Kidney (tissue), 13 donors: ENCODE measurements at regions not wholly inside any gene's neighbourhood (a gene's known extent, or its start where the extent isn't known, plus 50 kb on each side); places are given as distances from the start of the nearest gene placed in this dataset.

Source experiments
- DNase-seq, 5 donors: peaks; one replicate each; pipeline ENCODE4 v3.0.0-alpha.2; 2013 to 2020
- FAIRE-seq: peaks from 2 replicates; lab custom pipeline; 2012; peaks lifted over from hg19 to GRCh38; lab: Jason Lieb, UNC
- H3K27ac ChIP-seq, 2 donors: one replicate each; pipeline ENCODE4 v1.7.0; 2013; ENCODE audit warnings: low read depth in 2 of 2, low read length in 2 of 2, inconsistent platforms in 1 of 2
- H3K27me3 ChIP-seq: one replicate; pipeline ENCODE4 v1.7.1; 2013; ENCODE audit warnings: low read length, inconsistent platforms; ENCODE audit not compliant: control insufficient read depth, insufficient read depth
- H3K36me3 ChIP-seq, 3 donors: one replicate each; pipeline versions ENCODE4 v1.7.0 to v1.7.1; 2013; ENCODE audit warnings: low read length in 3 of 3, control low read depth in 1 of 3, inconsistent platforms in 1 of 3; ENCODE audit not compliant: insufficient read depth in 3 of 3, control insufficient read depth in 2 of 3
- H3K4me1 ChIP-seq, 3 donors: one replicate each; pipeline versions ENCODE4 v1.7.0 to v1.7.1; 2013; ENCODE audit warnings: low read length in 3 of 3, inconsistent platforms in 1 of 3, low read depth in 1 of 3; ENCODE audit not compliant: control insufficient read depth in 2 of 3, insufficient read depth in 2 of 3
- H3K4me3 ChIP-seq, 3 donors: one replicate each; pipeline versions ENCODE4 v1.7.0 to v1.8.1; 2013; ENCODE audit warnings: low read length in 3 of 3, control low read depth in 1 of 3, inconsistent platforms in 1 of 3
- H3K9ac ChIP-seq, 3 donors: one replicate each; pipeline versions ENCODE4 v1.7.0 to v1.7.1; 2013; ENCODE audit warnings: low read length in 3 of 3, control low read depth in 1 of 3, inconsistent platforms in 1 of 3
- H3K9me3 ChIP-seq, 3 donors: one replicate each; pipeline versions ENCODE4 v1.7.0 to v1.7.1; 2013; ENCODE audit warnings: low read length in 3 of 3, control low read depth in 1 of 3, inconsistent platforms in 1 of 3; ENCODE audit not compliant: control insufficient read depth in 2 of 3, insufficient read depth in 1 of 3
- intact Hi-C: fragments of 100-400 bp; cut with DNase I; formaldehyde crosslinking; loops from one replicate; pipeline ENCODE4 v1.11.1; 2022
- TF ChIP-seq, protein P1 (sequence below): IDR thresholded peaks from 3 replicates; pipeline ENCODE4 v1.5.1; 2012; ENCODE audit warnings: mild to moderate bottlenecking, moderate library complexity, borderline replicate concordance; ENCODE audit not compliant: insufficient read depth; ENCODE audit errors: extremely low read depth
- donor health status: control.
- donor health status: control.
- donor health status: control.
- donor health status: control.
- donor health status: control.
- donor health status: DM: yes; HTN: yes; CAD: no.
- donor health status: Normal renal cell carcinoma (clear cell type).

DNA sequence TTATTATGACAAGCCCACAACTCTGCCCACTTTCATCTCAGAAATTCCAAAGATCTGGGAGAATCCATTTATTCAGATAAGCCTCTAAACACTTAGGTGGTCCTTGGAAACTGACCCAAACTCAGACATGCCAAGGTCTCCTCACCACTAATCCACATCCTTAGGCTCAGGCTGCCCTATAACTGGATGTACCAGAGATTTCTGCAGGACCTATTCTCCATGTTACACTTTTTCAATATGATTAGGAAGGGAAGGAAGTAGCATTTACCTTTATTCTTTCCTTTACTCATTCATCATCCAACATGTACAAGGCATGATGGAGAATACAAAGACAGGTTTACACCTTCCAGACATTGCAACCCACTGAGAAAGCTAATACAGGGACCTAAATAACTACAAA lies 145.9 kb upstream of the BMP4 start:
- Histone ChIP-seq H3K4me1 (peaks cover 0 to 2% (median 0%) of the 10 kb centered on the region in 3 donors), H3K9me3 (no peaks in the 10 kb centered on the region), H3K9ac (no peak overlapping the region), H3K36me3 (no peaks in the 10 kb centered on the region), H3K4me3 (no peak overlapping the region), H3K27me3 (no peaks in the 10 kb centered on the region), H3K27ac (no peak overlapping the region)
- FAIRE-seq (no peak), DNase-seq (no peak)
- TF ChIP-seq, protein P1, sequence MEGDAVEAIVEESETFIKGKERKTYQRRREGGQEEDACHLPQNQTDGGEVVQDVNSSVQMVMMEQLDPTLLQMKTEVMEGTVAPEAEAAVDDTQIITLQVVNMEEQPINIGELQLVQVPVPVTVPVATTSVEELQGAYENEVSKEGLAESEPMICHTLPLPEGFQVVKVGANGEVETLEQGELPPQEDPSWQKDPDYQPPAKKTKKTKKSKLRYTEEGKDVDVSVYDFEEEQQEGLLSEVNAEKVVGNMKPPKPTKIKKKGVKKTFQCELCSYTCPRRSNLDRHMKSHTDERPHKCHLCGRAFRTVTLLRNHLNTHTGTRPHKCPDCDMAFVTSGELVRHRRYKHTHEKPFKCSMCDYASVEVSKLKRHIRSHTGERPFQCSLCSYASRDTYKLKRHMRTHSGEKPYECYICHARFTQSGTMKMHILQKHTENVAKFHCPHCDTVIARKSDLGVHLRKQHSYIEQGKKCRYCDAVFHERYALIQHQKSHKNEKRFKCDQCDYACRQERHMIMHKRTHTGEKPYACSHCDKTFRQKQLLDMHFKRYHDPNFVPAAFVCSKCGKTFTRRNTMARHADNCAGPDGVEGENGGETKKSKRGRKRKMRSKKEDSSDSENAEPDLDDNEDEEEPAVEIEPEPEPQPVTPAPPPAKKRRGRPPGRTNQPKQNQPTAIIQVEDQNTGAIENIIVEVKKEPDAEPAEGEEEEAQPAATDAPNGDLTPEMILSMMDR, result no peak
- intact Hi-C loops, result no loop called here

DNA sequence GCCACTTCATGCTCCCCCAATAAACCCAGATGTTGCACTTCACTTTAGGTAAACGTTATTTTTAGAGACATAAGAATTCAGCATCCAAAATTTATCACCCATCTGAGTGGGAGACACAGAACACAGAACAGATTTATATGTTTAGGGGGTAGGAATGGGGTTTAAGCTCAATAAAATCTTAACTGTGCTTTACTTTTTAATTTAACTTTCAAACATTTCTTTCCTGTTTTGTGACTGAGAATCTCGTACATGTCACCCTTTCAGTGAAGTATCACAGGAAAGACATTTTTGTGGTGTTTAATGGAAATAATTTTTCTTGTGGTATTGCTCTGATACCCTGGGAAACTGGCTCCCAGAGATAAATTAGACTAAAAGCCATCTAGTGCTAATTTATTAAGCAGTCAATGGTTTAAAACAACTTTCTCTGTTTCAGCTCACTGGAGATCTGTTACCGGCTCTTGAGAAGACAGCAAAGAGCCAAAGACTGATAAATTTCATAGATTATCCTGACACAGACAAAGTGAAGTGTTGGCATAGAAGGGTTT lies 148.0 kb upstream of the BMP4 start:
- Histone ChIP-seq H3K9ac (no peak overlapping the region), H3K9me3 (no peaks in the 10 kb centered on the region), H3K36me3 (no peaks in the 10 kb centered on the region), H3K27me3 (no peaks in the 10 kb centered on the region), H3K4me3 (no peak overlapping the region), H3K27ac (no peak overlapping the region), H3K4me1 (peaks cover 0 to 2% (median 0%) of the 10 kb centered on the region in 3 donors)
- FAIRE-seq (no peak), DNase-seq (peak in 2 of 5 donors; percentile 80 to 83)
- intact Hi-C loops, result no loop called here
- TF ChIP-seq, protein P1, result no peak

DNA sequence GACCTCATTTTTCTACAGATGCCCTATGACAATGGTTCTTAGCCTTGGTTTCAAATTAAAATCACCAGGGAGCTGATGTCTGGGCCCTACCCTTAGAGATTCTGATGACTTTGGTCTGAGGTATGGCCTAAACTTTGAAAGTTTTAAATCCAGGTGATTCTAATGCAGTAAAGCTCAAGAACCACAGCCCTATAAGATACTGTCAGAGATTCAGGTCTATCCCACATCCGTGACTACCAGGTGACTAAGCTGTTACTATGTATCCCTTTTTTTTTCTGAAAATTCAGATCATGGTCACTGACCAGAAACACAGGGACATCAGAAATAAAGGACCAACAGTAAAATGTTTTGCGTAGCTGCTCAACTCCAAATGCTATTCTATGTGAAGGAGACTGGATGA lies 148.8 kb upstream of the BMP4 start:
- FAIRE-seq, result no peak
- Histone ChIP-seq H3K9ac (no peak overlapping the region), H3K27ac (no peak overlapping the region), H3K36me3 (no peaks in the 10 kb centered on the region), H3K27me3 (no peaks in the 10 kb centered on the region), H3K4me1 (peaks cover 0 to 2% (median 0%) of the 10 kb centered on the region in 3 donors), H3K9me3 (no peaks in the 10 kb centered on the region), H3K4me3 (no peak overlapping the region)
- intact Hi-C loops, result no loop called here
- no peak for DNase-seq
- TF ChIP-seq, protein P1, result no peak

DNA sequence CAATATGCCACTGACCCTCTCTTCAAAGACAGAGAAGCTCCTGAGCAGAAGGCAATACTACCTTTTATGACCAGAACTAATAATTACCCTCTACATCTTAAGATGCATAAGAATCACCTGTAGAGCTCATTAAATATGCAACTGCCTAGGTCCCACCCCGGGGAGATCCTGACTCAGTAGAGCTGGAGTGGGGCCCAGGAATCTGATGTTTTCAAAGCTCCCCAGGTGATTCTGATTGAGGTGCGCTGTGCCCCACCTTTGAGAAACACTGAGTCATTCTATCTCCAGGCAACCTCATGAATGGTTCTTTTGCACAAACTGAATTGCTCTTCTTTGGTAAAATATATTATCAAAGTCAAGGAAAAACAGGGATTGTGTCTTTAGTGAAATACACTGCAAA lies 149.3 kb upstream of the BMP4 start:
- Histone ChIP-seq H3K4me3 (no peak overlapping the region), H3K27ac (no peak overlapping the region), H3K36me3 (no peaks in the 10 kb centered on the region), H3K4me1 (peaks cover 0 to 2% (median 0%) of the 10 kb centered on the region in 3 donors), H3K9ac (no peak overlapping the region), H3K9me3 (no peaks in the 10 kb centered on the region), H3K27me3 (no peaks in the 10 kb centered on the region)
- no peak for FAIRE-seq
- DNase-seq, result peak in 1 of 5 donors; percentile 47
- TF ChIP-seq, protein P1, result no peak
- intact Hi-C loops, result no loop called here
